ENCODE measurements at regions not wholly inside any gene's neighbourhood (a gene's known extent, or its start where the extent isn't known, plus 50 kb on each side); places are given as distances from the start of the nearest gene placed in this dataset.

GRCh38 chr5:4089087-4089486, 493.5 kb downstream of the IRX1 start:
- Histone ChIP-seq H2BK12ac (ENCODE audit: insufficient read length, low read depth, low read length) (no peak overlapping the region), H4K5ac (ENCODE audit: insufficient read length, low read depth, low read length) (no peak overlapping the region), H3K4me2 (ENCODE audit: insufficient read depth, insufficient read length, low read length) (no peak overlapping the region), H3K79me2 (ENCODE audit: insufficient read depth, low read length) (no peaks in the 10 kb centered on the region), H4K20me1 (ENCODE audit: control insufficient read depth, insufficient read depth, insufficient read length) (no peaks in the 10 kb centered on the region), H3K18ac (ENCODE audit: insufficient read length, low read depth, low read length) (no peak overlapping the region), H2BK15ac (ENCODE audit: low read depth, low read length) (no peak overlapping the region), H2AFZ (ENCODE audit: low read length) (no peak overlapping the region), H3K27ac (ENCODE audit: insufficient read length, low read depth, low read length) (no peak overlapping the region), H3K23me2 (ENCODE audit: insufficient read length, low read depth, low read length, poor library complexity, severe bottlenecking) (no peaks in the 10 kb centered on the region), H3K27me3 (ENCODE audit: insufficient read depth, low read length) (no peaks in the 10 kb centered on the region), H3K56ac (ENCODE audit: insufficient read length, low read depth, low read length) (no peak overlapping the region), H3K4me1 (ENCODE audit: insufficient read depth, low read length) (no peaks in the 10 kb centered on the region), H3K9ac (ENCODE audit: extremely low read depth, insufficient read length, low read length) (no peak overlapping the region), H3K23ac (ENCODE audit: insufficient read length, low read depth, low read length) (no peak overlapping the region), H3K9me3 (ENCODE audit: control insufficient read depth, low read depth, low read length) (no peaks in the 10 kb centered on the region), H2BK20ac (ENCODE audit: low read depth, low read length, poor library complexity, severe bottlenecking) (no peak overlapping the region), H2AK5ac (ENCODE audit: insufficient read length, low read length) (no peak overlapping the region), H3K4ac (ENCODE audit: low read depth, low read length) (no peak overlapping the region), H3T11ph (ENCODE audit: low read length) (no peak overlapping the region), H3K14ac (ENCODE audit: insufficient read depth, low read length) (no peak overlapping the region), H3K79me1 (ENCODE audit: insufficient read depth, low read depth, low read length, poor library complexity, severe bottlenecking) (no peaks in the 10 kb centered on the region), H4K91ac (ENCODE audit: insufficient read length, low read depth, low read length) (no peak overlapping the region), H2BK5ac (ENCODE audit: insufficient read length, low read length) (no peak overlapping the region), H2BK120ac (ENCODE audit: low read depth, low read length, poor library complexity, severe bottlenecking) (no peak overlapping the region), H4K8ac (replicated peaks; ENCODE audit: insufficient read length, low read depth, low read length) (no peak overlapping the region)
- Mint-ChIP-seq H3K4me3 (no peak overlapping the region), H3K4me1 (no peaks in the 10 kb centered on the region), H3K9me3 (no peaks in the 10 kb centered on the region), H3K36me3 (ENCODE audit: insufficient read depth in 1 of 3, low read depth in 3 of 3) (peaks cover 0 to 2% (median 0%) of the 10 kb centered on the region in 3 experiments; a peak in 3 of 7 replicates), H3K27me3 (ENCODE audit: low read depth) (peaks cover 8% of the 10 kb centered on the region; the same call in 1 of the 2 replicates), H3K27ac (no peak overlapping the region)
- WGBS (ENCODE audit: extremely low coverage, insufficient read length, low lambda C conversion rate) = no CpG with 5 or more reads among the region's 1 CpG
- DNase-seq = no peak
- no peak for TF ChIP-seq CTCF (conservative IDR thresholded peaks at IDR 0.05)

Data from H9 (cell line).